ENCODE measurements at regions not wholly inside any gene's neighbourhood (a gene's known extent, or its start where the extent isn't known, plus 50 kb on each side); places are given as distances from the start of the nearest gene placed in this dataset.

DNA sequence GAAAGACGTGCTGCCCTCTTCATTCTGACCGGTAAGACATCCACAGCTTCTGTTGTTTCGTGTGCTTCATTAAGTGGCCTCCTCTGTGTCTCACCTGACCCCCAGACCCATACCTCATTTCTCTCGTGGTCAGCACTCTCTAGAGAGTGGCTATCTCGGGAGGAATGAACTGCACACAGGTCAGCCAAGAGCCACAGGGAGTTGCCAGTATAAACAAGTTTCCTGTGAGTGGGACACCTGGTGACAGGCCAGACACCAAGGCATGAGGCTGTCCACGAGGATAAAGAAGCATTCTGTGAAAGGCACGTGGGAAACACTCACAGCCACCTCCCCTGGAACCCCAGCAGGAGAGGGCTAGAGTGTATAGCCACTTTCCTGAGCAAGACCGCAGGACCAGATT, 115.8 kb downstream of the NUFIP1 start:
- DNase-seq (ENCODE audit: low read depth), result no peak
- no peak overlapping the region for H3K4me3 ChIP-seq (ENCODE audit: low read depth, low read length)
- TF ChIP-seq, protein P1, sequence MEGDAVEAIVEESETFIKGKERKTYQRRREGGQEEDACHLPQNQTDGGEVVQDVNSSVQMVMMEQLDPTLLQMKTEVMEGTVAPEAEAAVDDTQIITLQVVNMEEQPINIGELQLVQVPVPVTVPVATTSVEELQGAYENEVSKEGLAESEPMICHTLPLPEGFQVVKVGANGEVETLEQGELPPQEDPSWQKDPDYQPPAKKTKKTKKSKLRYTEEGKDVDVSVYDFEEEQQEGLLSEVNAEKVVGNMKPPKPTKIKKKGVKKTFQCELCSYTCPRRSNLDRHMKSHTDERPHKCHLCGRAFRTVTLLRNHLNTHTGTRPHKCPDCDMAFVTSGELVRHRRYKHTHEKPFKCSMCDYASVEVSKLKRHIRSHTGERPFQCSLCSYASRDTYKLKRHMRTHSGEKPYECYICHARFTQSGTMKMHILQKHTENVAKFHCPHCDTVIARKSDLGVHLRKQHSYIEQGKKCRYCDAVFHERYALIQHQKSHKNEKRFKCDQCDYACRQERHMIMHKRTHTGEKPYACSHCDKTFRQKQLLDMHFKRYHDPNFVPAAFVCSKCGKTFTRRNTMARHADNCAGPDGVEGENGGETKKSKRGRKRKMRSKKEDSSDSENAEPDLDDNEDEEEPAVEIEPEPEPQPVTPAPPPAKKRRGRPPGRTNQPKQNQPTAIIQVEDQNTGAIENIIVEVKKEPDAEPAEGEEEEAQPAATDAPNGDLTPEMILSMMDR (IDR thresholded peaks at IDR 0.05; ENCODE audit: low read depth, low read length, missing control alignments), result no peak

DNA sequence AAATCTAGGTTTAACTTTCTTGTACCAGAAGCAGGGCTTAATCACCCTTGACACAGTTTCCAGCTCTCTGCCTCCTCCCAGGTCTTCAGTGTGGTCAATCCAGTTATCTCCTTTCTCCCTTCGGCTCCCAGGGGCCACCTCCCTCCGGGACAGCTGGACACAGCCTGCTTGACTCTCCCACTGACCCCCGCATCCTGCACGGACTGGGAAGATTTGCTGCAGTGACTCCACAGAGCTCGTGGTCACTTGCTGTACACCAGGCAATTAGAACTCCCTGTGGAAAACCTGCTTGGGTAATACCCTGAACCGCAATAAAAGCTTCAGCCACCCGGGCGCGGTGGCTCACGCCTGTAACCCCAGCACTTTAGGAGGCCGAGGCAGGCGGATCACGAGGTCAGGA, 116.5 kb downstream of the NUFIP1 start:
- TF ChIP-seq, protein P1 (IDR thresholded peaks at IDR 0.05; ENCODE audit: low read depth, low read length, missing control alignments), result no peak
- no peak for DNase-seq (ENCODE audit: low read depth)
- H3K4me3 ChIP-seq (ENCODE audit: low read depth, low read length), result no peak overlapping the region

DNA sequence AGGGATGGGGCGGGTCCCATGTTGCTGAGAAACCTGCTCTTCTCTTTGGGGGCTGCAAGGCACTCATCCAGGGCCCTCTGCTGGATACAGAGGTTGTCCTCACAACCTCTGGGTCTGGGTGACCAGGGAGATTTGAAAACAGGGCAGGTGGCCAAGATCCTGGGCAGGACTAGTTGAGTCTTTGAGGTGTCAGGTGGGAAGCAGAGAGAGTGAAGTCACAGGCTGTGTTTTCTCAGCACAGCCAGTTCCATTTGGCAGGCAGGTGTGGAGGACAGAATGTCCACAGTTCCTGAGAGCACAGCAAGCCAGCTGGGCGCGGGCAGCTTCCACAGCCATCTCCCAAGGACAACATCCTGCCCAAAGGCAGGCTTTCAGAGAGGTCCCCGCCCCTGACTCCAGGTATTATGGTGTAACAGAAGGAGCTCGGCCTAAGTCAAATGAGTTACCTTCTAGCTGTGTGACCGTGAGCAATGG, 118.8 kb downstream of the NUFIP1 start:
- TF ChIP-seq, protein P1 (IDR thresholded peaks at IDR 0.05; ENCODE audit: low read depth, low read length, missing control alignments), result no peak
- no peak overlapping the region for H3K4me3 ChIP-seq (ENCODE audit: low read depth, low read length)
- DNase-seq (ENCODE audit: low read depth), result no peak

DNA sequence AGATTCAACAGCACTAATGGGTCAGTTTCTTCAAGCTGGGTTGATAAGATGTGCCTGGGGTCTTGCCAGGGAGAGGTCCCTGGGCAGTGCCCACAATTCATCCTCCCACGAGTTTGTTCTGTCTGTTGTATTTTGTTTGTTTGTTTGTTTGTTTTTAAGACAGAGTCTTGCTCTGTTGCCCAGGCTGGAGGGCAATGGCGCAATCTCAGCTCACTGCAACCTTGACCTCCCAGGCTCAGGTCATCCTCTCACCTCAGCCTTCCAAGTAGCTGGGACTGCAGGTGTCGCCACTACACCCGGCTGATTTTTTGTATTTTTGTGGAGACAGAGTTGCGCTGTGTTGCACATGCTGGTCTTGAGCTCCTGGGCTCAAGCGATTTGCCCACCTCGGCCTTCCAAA, 120.1 kb downstream of the NUFIP1 start:
- TF ChIP-seq, protein P1 (IDR thresholded peaks at IDR 0.05; ENCODE audit: low read depth, low read length, missing control alignments), result no peak
- no peak for DNase-seq (ENCODE audit: low read depth)
- no peak overlapping the region for H3K4me3 ChIP-seq (ENCODE audit: low read depth, low read length)

DNA sequence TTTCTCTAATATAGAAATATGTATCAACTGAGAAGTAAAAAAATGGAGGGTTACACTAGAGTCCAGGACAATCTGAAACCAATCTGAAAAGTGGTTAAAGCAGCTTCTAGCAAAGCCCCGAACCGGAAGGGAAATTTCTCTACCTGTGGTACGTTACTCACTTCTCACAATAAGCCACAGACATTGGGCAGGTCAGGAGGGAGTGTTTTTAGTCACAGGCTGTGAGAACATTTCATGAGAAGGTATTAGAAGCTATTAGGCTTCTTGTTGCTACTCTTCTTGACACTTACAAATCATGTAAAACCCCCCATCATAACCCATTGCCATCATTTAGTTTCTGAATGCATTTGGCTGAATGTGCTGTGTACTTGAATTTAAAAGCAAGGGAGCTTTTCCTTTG, 120.9 kb downstream of the NUFIP1 start:
- TF ChIP-seq, protein P1 (IDR thresholded peaks at IDR 0.05; ENCODE audit: low read depth, low read length, missing control alignments), result no peak
- DNase-seq (ENCODE audit: low read depth), result peak; percentile 42
- no peak overlapping the region for H3K4me3 ChIP-seq (ENCODE audit: low read depth, low read length)

DNA sequence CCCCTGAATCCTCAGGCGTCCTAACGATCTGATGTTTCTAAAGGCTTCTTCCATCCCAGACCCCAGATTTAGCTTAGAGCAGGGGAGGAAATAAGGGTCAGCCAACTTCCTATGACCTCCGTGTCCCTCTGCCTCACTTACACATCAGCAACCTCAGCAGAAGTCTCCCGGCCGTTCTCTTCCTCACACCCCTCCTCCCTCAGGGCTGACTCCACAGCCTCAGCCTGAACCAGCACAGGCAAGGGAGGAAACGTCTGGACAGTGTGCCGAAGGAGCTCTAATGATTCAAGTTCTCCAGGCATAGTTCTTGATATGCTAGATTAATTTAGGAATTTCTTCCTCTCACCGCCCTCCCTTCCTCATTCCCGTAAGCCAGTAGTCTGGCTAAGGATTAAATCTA, 121.4 kb downstream of the NUFIP1 start:
- TF ChIP-seq, protein P1 (IDR thresholded peaks at IDR 0.05; ENCODE audit: low read depth, low read length, missing control alignments), result no peak
- no peak for DNase-seq (ENCODE audit: low read depth)
- H3K4me3 ChIP-seq (ENCODE audit: low read depth, low read length), result no peak overlapping the region

DNA sequence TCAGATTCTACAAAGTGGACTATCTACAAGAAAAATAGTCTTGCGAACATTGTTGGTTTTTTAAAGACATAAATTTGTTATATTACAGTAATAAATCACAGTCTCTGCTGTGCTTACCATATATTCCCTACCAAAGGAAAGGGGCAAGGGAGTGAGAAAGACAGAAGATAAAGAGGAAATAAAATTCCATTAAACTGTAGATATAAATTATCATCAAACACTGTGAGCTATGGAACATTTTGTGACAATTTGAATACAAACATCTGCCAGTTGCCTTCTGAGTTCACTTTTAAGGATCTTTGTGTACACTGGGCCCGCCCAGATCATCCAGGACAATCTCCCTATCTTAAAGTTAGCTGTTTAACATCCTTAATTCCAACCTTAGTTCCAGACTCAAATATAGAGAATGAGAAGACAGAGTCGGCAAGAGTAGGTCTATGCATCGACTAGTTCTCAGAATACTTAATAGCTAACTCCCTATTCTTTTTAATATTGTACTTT, 122.8 kb downstream of the NUFIP1 start:
- no peak for DNase-seq (ENCODE audit: low read depth)
- H3K4me3 ChIP-seq (ENCODE audit: low read depth, low read length), result no peak overlapping the region
- TF ChIP-seq, protein P1 (IDR thresholded peaks at IDR 0.05; ENCODE audit: low read depth, low read length, missing control alignments), result no peak
